Gastrocnemius medialis (tissue), 4 donors: ENCODE measurements at regions not wholly inside any gene's neighbourhood (a gene's known extent, or its start where the extent isn't known, plus 50 kb on each side); places are given as distances from the start of the nearest gene placed in this dataset.

ENCODE experiments used
- CTCF ChIP-seq, 5 experiments: fragments of 450-650 bp in 3 of 5; fragments of 200-600 bp in 2 of 5; sonication (generic) in 2 of 5; IDR thresholded peaks in 4 of 5; conservative IDR thresholded peaks in 1 of 5; 1 replicate in 4 of 5; 2 replicates in 1 of 5; pipeline ENCODE4 v1.5.1; 2016 to 2019; ENCODE audit warnings: antibody characterized with exemption in 5 of 5, mild to moderate bottlenecking in 3 of 5, moderate library complexity in 3 of 5
- POLR2A ChIP-seq, 2 donors: fragments of 450-650 bp; IDR thresholded peaks; one replicate each; pipeline ENCODE4 v1.6.1; 2017; ENCODE audit warnings: antibody characterized with exemption in 2 of 2, mild to moderate bottlenecking in 2 of 2, moderate library complexity in 2 of 2

GRCh38 chr16:64138621-64139020, 983.2 kb downstream of the CDH11 start:
- TF ChIP-seq CTCF (IDR thresholded peaks at IDR 0.05 in 4 of 5, conservative IDR thresholded peaks at IDR 0.05 in 1 of 5) (no peak), POLR2A (IDR thresholded peaks at IDR 0.05) (no peak)
